ENCODE measurements at regions not wholly inside any gene's neighbourhood (a gene's known extent, or its start where the extent isn't known, plus 50 kb on each side); places are given as distances from the start of the nearest gene placed in this dataset.

- DNase-seq (ENCODE audit: low read depth) = no peak
Measured at GRCh38 chr19:31089681-31090080, 259.6 kb downstream of the TSHZ3 start.

GRCh38 chr19:31085125-31085524 lies 264.1 kb downstream of the TSHZ3 start:
- DNase-seq (ENCODE audit: low read depth) = no peak

GRCh38 chr19:31083105-31083504 lies 266.1 kb downstream of the TSHZ3 start:
- DNase-seq (ENCODE audit: low read depth) = no peak

- no peak for DNase-seq (ENCODE audit: low read depth)
Measured at GRCh38 chr19:31075146-31075655, 274.0 kb downstream of the TSHZ3 start.

GRCh38 chr19:31074199-31075125 lies 274.8 kb downstream of the TSHZ3 start:
- DNase-seq (ENCODE audit: low read depth) = no peak

GRCh38 chr19:31073485-31074198 lies 275.6 kb downstream of the TSHZ3 start:
- DNase-seq (ENCODE audit: low read depth) = no peak

- DNase-seq (ENCODE audit: low read depth) = no peak
Measured at GRCh38 chr19:31072451-31072850, 276.8 kb downstream of the TSHZ3 start.

- no peak for DNase-seq (ENCODE audit: low read depth)
Measured at GRCh38 chr19:31071136-31071855, 277.9 kb downstream of the TSHZ3 start.

GRCh38 chr19:31070146-31071065 lies 278.8 kb downstream of the TSHZ3 start:
- DNase-seq (ENCODE audit: low read depth) = no peak

- DNase-seq (ENCODE audit: low read depth) = no peak
Measured at GRCh38 chr19:31068268-31068667, 281.0 kb downstream of the TSHZ3 start.

- DNase-seq (ENCODE audit: low read depth) = peak; percentile 41
Measured at GRCh38 chr19:31066385-31066784, 282.9 kb downstream of the TSHZ3 start.

- no peak for DNase-seq (ENCODE audit: low read depth)
Measured at GRCh38 chr19:31064491-31064890, 284.7 kb downstream of the TSHZ3 start.

- no peak for DNase-seq (ENCODE audit: low read depth)
Measured at GRCh38 chr19:31058676-31059340, 290.4 kb downstream of the TSHZ3 start.

GRCh38 chr19:31057476-31057875 lies 291.8 kb downstream of the TSHZ3 start:
- no peak for DNase-seq (ENCODE audit: low read depth)

GRCh38 chr19:31055454-31055853 lies 293.8 kb downstream of the TSHZ3 start:
- DNase-seq (ENCODE audit: low read depth) = no peak

- DNase-seq (ENCODE audit: low read depth) = peak; percentile 26
Measured at GRCh38 chr19:31054430-31054829, 294.8 kb downstream of the TSHZ3 start.

GRCh38 chr19:31049431-31049830 lies 299.8 kb downstream of the TSHZ3 start:
- no peak for DNase-seq (ENCODE audit: low read depth)

- DNase-seq (ENCODE audit: low read depth) = no peak
Measured at GRCh38 chr19:31046024-31046423, 303.2 kb downstream of the TSHZ3 start.

GRCh38 chr19:31041461-31041860 lies 307.8 kb downstream of the TSHZ3 start:
- DNase-seq (ENCODE audit: low read depth) = no peak

GRCh38 chr19:31039151-31039550 lies 310.1 kb downstream of the TSHZ3 start:
- no peak for DNase-seq (ENCODE audit: low read depth)

Measured in GM04504 (cell line).